HG02623 (cell line): ENCODE measurements at regions not wholly inside any gene's neighbourhood (a gene's known extent, or its start where the extent isn't known, plus 50 kb on each side); places are given as distances from the start of the nearest gene placed in this dataset.

ENCODE experiments used
- ATAC-seq: cut with Tn5 transposase; IDR thresholded peaks from one replicate; pipeline ENCODE4 v1.9.1; 2021; ENCODE audit warnings: moderate library complexity; ENCODE audit not compliant: unreplicated experiment

DNA sequence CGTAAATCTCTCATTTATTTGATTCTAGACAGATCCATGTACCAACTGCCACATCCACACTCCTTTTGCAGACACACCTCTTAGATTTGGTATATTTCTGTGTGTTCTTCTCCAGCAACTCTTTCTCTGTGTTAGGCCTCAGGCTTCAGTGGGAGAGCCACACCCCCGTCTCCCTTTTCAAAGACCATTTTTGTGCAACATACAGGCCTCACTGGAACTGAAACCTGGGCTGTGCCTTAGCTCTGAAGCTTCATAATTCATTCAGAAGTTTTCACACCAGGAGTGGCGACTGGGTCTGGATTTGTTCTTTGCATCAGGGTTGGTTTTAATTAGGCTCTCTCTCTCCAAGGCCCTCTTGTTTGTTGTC lies 170.2 kb downstream of the THBS2 start:
- no peak for ATAC-seq

DNA sequence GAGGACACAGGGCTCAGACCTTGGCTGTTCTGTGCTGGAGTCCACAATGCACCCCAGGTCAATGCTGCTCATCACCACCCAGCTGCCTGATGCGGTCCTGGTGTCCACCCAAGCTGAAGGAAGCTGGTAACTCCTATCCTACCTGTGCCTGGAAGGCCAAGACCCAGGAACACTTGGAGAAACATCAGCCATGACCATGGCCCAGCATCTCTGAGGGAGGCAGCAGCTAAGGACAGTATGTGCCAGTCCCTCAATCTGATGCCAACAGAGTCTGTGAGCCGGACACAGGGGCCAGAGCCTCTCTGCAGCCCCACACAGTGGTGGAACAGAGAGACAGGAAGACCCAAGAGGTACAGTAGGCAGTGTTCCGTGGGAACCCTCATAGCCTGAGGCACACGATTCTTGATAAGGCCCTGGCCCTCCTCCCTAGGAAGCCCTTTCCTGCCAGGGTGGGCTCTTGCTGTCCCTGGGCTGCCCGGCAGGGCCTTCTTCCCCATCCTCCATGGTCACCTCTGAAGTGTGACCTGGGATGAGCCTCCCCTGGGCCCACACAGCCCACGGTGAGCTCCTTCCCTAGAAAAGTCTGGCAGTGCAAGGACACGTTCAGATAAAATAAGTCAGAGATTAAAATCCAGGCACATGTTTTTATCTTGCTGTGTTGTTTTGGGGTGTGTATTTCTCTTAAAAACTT lies 170.7 kb downstream of the THBS2 start:
- no peak for ATAC-seq

- ATAC-seq, result no peak
Measured at GRCh38 chr6:169082093-169082492, 171.6 kb downstream of the THBS2 start.

DNA sequence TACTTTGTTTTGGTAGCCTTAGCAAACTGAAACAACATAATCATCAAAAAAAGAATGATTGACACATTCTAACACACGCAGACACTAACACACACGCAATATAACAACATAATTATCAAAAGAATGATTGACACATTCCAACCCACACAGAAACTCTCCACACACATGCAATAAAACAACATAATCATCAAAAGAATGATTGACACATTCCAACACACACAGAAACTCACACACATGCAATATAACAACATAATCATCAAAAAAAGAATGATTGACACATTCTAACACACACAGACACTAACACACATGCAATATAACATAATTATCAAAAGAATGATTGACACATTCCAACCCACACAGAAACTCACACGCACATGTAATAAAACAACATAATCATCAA lies 172.4 kb downstream of the THBS2 start:
- no peak for ATAC-seq

GRCh38 chr6:169079650-169080049 lies 174.0 kb downstream of the THBS2 start:
- no peak for ATAC-seq

- ATAC-seq, result no peak
Measured at GRCh38 chr6:169078399-169079145, 175.1 kb downstream of the THBS2 start.

DNA sequence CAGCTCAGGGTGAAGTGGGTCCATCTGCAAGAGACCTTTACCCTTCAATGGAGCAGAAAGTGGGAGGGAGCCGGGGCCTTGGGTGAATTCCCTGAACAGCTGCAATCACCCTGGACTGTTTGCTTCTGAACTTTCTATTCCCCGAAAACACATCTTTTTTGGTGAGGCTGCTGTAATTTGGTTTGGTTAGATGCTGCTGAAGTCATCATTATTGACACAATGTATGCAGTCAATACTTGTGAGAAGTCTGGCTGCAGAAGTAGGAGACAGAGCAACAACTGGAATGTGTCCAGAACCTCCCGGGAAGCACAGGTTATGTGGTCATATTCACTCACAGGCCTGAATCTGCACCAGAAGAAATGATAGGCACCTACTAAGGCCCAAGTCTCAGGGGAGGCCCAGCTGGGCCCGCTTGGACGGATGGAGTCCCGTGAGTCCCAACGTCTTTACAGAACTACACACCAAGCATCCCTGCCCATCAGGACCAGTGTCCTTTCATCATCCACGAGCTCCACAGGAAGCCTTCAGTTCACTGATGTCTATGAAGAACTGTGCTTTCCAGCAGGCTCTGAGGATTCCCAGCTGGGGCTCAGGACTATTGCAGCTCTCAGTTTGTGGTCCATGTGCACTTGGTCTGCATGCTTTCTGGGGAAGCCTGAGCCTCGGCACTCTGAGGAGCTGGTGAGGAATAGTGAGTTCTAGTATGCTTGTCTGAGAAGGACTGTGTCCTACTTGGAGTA lies 177.6 kb downstream of the THBS2 start:
- no peak for ATAC-seq

- ATAC-seq, result no peak
Measured at GRCh38 chr6:169075211-169075914, 178.3 kb downstream of the THBS2 start.

DNA sequence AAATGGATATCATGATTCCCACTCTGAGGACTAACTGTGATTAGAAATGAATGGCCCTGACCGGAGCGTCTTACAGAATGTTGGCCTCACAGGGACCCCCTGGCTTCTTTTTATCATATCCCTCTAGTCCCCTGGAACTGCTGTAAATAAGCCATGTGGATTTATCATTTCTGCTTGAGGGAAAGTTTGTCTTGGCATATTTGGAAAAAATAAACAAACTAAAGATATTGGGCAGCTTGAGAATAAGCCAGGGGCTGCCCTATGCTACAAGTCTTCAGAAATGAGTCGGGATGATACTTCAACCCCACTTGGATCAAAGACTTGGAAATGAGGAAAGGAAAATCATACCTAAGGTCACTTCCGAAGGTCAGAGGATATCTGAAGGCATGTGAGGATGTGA lies 179.1 kb downstream of the THBS2 start:
- no peak for ATAC-seq

GRCh38 chr6:169073311-169073710 lies 180.3 kb downstream of the THBS2 start:
- ATAC-seq, result no peak

- no peak for ATAC-seq
Measured at GRCh38 chr6:169072127-169073042, 181.3 kb downstream of the THBS2 start.

DNA sequence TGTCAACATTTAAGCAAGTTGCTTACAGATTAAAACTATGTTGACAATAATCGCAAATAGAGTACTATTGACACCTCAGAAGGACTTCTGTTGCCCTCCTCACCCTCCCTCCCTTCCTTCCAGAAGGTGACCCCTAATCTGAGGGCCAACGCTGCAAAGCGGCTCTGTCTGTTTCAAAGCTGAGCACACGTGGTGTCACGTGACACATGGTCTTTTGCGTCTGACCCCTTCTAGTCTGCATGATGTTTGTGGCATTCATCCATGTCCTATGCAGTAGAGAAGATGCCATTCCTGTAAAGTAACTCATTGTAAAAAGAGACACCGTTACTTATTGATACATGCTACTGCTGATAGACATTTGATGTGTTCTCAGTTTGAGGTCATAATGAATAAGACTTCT lies 182.3 kb downstream of the THBS2 start:
- no peak for ATAC-seq

DNA sequence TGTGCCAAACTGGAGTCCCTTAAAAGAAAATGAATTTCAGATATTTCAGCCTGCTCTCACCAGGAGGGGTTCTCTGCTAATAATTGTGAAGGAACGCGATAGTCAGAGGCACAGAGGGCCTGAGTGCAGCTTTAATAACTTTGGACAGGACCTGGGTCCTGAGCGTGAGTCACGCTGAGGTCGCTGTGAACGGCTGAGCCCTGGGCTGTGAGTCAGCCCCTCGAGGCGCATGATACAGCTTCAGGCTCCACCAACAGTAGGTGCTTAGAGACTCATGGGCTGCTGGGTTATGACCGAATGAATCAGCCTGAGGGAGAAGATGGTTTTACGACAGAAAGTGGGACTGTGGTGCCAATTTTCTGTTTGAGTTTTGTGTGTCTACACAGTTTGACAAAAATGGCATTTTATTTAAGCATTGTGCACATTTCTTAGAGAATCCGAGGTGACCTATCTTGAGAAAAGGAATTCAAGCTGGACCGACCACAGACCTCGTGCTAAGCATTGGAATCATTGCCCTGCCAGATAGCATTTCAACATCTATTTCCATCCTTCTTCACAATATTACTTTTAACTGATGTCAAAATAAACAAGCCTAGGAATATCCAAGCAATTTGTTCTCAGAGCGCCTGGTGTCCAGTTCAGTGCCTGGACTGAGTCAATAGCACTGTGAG lies 183.0 kb downstream of the THBS2 start:
- no peak for ATAC-seq

GRCh38 chr6:169069356-169069755 lies 184.3 kb downstream of the THBS2 start:
- ATAC-seq, result no peak

DNA sequence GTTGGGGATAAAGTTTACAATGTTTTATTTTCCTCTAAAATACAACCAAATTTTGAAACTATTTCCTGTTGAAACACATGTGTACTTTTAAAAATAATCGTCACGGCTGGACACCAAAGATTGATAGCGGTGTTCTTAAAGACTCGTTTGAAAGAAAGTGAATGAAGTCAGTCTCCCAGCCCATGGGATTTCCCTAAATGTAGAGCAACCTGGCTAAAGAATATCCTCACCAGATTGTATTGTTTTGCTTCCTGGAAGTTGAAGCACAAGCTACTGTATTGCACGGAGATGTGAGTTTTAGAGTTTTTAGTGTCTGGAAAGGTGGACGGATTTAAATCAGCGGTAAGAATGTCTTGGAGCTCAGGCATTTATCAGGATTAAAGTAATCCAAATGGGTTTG lies 189.5 kb downstream of the THBS2 start:
- ATAC-seq, result no peak

DNA sequence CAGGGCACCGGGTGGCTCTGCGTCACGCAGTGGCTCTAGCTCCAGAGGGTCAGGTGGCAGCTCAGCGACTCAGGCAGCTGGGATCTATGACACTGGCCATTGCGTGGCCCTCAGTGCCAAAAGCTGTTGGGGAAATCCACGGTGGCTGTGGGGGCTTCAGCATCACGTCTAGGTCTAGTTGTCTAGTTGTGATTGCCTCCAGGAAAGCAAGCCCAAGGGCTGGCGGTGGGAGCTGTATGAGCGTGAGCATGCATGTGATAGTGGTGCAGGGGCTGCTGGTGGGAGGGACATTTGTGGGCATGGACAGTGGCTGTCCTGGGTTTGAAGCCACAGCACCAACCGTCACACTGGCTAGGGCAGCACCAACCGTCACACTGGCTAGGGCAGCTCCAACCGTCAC lies 191.4 kb downstream of the THBS2 start:
- ATAC-seq, result no peak

GRCh38 chr6:169058634-169059033 lies 195.0 kb downstream of the THBS2 start:
- ATAC-seq, result no peak

GRCh38 chr6:169052462-169052861 lies 201.2 kb downstream of the THBS2 start:
- no peak for ATAC-seq

DNA sequence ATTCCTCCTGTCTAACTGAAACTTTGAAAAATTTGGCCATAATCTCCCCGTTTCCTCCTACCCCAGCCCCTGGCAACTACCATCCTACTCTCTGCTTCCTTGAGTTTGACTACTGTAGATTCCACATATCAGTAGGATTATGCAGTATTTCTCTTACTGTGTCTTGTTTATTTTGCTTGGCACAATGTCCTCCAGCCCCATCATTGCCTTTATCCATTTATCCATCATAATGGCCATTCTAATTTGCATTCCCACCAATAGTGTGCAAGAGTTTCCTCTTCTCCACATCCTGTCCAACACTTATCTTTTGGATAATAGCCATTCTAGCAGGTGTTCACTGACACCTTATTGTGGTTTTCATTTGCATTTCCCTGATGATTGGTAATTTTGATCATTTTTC lies 202.3 kb downstream of the THBS2 start:
- no peak for ATAC-seq

- ATAC-seq, result no peak
Measured at GRCh38 chr6:169048865-169049205, 204.8 kb downstream of the THBS2 start.
